H9 (cell line): ENCODE measurements at regions not wholly inside any gene's neighbourhood (a gene's known extent, or its start where the extent isn't known, plus 50 kb on each side); places are given as distances from the start of the nearest gene placed in this dataset.

Experiments used
- DNase-seq: peaks from one replicate; pipeline ENCODE4 v3.0.0-alpha.2; 2017
- H2AFZ ChIP-seq: one replicate; pipeline ENCODE4 v1.6.1; 2013; ENCODE audit warnings: mild to moderate bottlenecking, low read length, control low read depth, moderate library complexity
- H2AK5ac ChIP-seq: 2 replicates; pipeline ENCODE4 v1.6.1; 2013; ENCODE audit warnings: low read length, control low read depth, mixed read lengths; ENCODE audit not compliant: insufficient read length
- H2BK120ac ChIP-seq: one replicate; pipeline ENCODE4 v1.6.1; 2013; ENCODE audit warnings: low read depth, mild to moderate bottlenecking, low read length, control low read depth, inconsistent platforms; ENCODE audit not compliant: poor library complexity, severe bottlenecking
- H2BK12ac ChIP-seq: 2 replicates; pipeline ENCODE4 v1.6.1; 2013; ENCODE audit warnings: low read length, control low read depth, mixed read lengths, low read depth; ENCODE audit not compliant: insufficient read length
- H2BK15ac ChIP-seq: 2 replicates; pipeline ENCODE4 v1.6.1; 2013; ENCODE audit warnings: low read depth, low read length, control low read depth
- H2BK20ac ChIP-seq: one replicate; pipeline ENCODE4 v1.6.1; 2013; ENCODE audit warnings: low read depth, mild to moderate bottlenecking, low read length, control low read depth, inconsistent platforms; ENCODE audit not compliant: poor library complexity, severe bottlenecking
- H2BK5ac ChIP-seq: 2 replicates; pipeline ENCODE4 v1.6.1; 2013; ENCODE audit warnings: low read length, control low read depth, mixed read lengths; ENCODE audit not compliant: insufficient read length
- H3K14ac ChIP-seq: 2 replicates; pipeline ENCODE4 v1.6.1; 2013; ENCODE audit warnings: low read length, control low read depth; ENCODE audit not compliant: insufficient read depth
- H3K18ac ChIP-seq: 2 replicates; pipeline ENCODE4 v1.6.1; 2013; ENCODE audit warnings: low read depth, mild to moderate bottlenecking, mixed read lengths, low read length, control low read depth; ENCODE audit not compliant: insufficient read length
- H3K23ac ChIP-seq: 2 replicates; pipeline ENCODE4 v1.6.1; 2013; ENCODE audit warnings: low read length, control low read depth, mixed read lengths, low read depth; ENCODE audit not compliant: insufficient read length
- H3K23me2 ChIP-seq: 2 replicates; pipeline ENCODE4 v1.6.1; 2013; ENCODE audit warnings: low read depth, mild to moderate bottlenecking, mixed read lengths, low read length, control low read depth; ENCODE audit not compliant: insufficient read length, poor library complexity, severe bottlenecking
- H3K27ac ChIP-seq: 2 replicates; pipeline ENCODE4 v1.5.1; 2013; ENCODE audit warnings: low read length, control low read depth, mixed read lengths, low read depth; ENCODE audit not compliant: insufficient read length
- H3K27me3 ChIP-seq: 2 replicates; pipeline ENCODE4 v1.6.1; 2013; ENCODE audit warnings: low read length, control low read depth, inconsistent platforms; ENCODE audit not compliant: insufficient read depth
- H3K4ac ChIP-seq: 2 replicates; pipeline ENCODE4 v1.6.1; 2013; ENCODE audit warnings: low read depth, mild to moderate bottlenecking, control low read depth, inconsistent platforms, low read length, moderate library complexity
- H3K4me1 ChIP-seq: 2 replicates; pipeline ENCODE4 v1.6.1; 2013; ENCODE audit warnings: low read length, control low read depth, inconsistent platforms; ENCODE audit not compliant: insufficient read depth
- H3K4me2 ChIP-seq: 2 replicates; pipeline ENCODE4 v1.6.1; 2013; ENCODE audit warnings: low read length, control low read depth, mixed read lengths; ENCODE audit not compliant: insufficient read length, insufficient read depth
- H3K56ac ChIP-seq: 2 replicates; pipeline ENCODE4 v1.6.1; 2013; ENCODE audit warnings: low read depth, mild to moderate bottlenecking, mixed read lengths, low read length, control low read depth; ENCODE audit not compliant: insufficient read length
- H3K79me1 ChIP-seq: 2 replicates; pipeline ENCODE4 v1.6.1; 2013; ENCODE audit warnings: low read depth, mild to moderate bottlenecking, moderate library complexity, low read length, control low read depth, inconsistent platforms; ENCODE audit not compliant: insufficient read depth, poor library complexity, severe bottlenecking
- H3K79me2 ChIP-seq: 2 replicates; pipeline ENCODE4 v1.6.1; 2013; ENCODE audit warnings: low read length, control low read depth, inconsistent platforms; ENCODE audit not compliant: insufficient read depth
- H3K9ac ChIP-seq: 2 replicates; pipeline ENCODE4 v1.6.1; 2013; ENCODE audit warnings: low read length, control low read depth, mixed read lengths; ENCODE audit not compliant: insufficient read length; ENCODE audit errors: extremely low read depth
- H3K9me3 ChIP-seq: one replicate; pipeline ENCODE4 v1.6.1; 2013; ENCODE audit warnings: low read depth, low read length, inconsistent platforms; ENCODE audit not compliant: control insufficient read depth
- H3T11ph ChIP-seq: one replicate; pipeline ENCODE4 v1.6.1; 2013; ENCODE audit warnings: mild to moderate bottlenecking, low read length, control low read depth, inconsistent platforms
- H4K20me1 ChIP-seq: one replicate; pipeline ENCODE4 v1.6.1; 2013; ENCODE audit not compliant: control insufficient read depth, insufficient read length, insufficient read depth
- H4K5ac ChIP-seq: 2 replicates; pipeline ENCODE4 v1.6.1; 2013; ENCODE audit warnings: low read depth, mild to moderate bottlenecking, mixed read lengths, low read length, control low read depth; ENCODE audit not compliant: insufficient read length
- H4K8ac ChIP-seq: replicated peaks from 2 replicates; pipeline ENCODE4 v1.6.1; 2013; ENCODE audit warnings: low read length, control low read depth, mixed read lengths, low read depth; ENCODE audit not compliant: insufficient read length
- H4K91ac ChIP-seq: 2 replicates; pipeline ENCODE4 v1.6.1; 2013; ENCODE audit warnings: low read depth, mild to moderate bottlenecking, moderate library complexity, mixed read lengths, low read length, control low read depth; ENCODE audit not compliant: insufficient read length
- H3K27ac Mint-ChIP-seq, 3 experiments: 2 replicates in 2 of 3; 3 replicates in 1 of 3; pipeline ENCODE4 v1.8.0; 2020 to 2021; ENCODE audit warnings: mixed read lengths in 3 of 3, mild to moderate bottlenecking in 1 of 3, moderate library complexity in 1 of 3
- H3K27me3 Mint-ChIP-seq: 2 replicates; pipeline ENCODE4 v1.8.0; 2021; ENCODE audit warnings: low read depth, mild to moderate bottlenecking, moderate library complexity, mixed read lengths
- H3K36me3 Mint-ChIP-seq, 3 experiments: 2 replicates in 2 of 3; 3 replicates in 1 of 3; pipeline ENCODE4 v1.8.0; 2020 to 2021; ENCODE audit warnings: low read depth in 3 of 3, mixed read lengths in 3 of 3; ENCODE audit not compliant: insufficient read depth in 1 of 3
- H3K4me1 Mint-ChIP-seq, 2 experiments: 2 replicates each; pipeline ENCODE4 v1.8.0; 2020; ENCODE audit warnings: mixed read lengths in 2 of 2
- H3K4me3 Mint-ChIP-seq, 2 experiments: 2 replicates in 1 of 2; 3 replicates in 1 of 2; pipeline ENCODE4 v1.8.0; 2020 to 2021; ENCODE audit warnings: mild to moderate bottlenecking in 2 of 2, mixed read lengths in 2 of 2, moderate library complexity in 1 of 2
- H3K9me3 Mint-ChIP-seq, 2 experiments: 2 replicates in 1 of 2; 3 replicates in 1 of 2; pipeline ENCODE4 v1.8.0; 2020; ENCODE audit warnings: mild to moderate bottlenecking in 2 of 2, mixed read lengths in 2 of 2, moderate library complexity in 1 of 2
- TF ChIP-seq, protein P1 (sequence below): fragments of 200-600 bp; sonication (generic); conservative IDR thresholded peaks from 3 replicates; pipeline ENCODE4 v1.8.0; 2021; ENCODE audit warnings: antibody characterized with exemption, mild to moderate bottlenecking

GRCh38 chr20:40757087-40757486 lies 68.1 kb upstream of the MAFB start:
- Histone ChIP-seq H3K27me3 (no peaks in the 10 kb centered on the region), H3K9me3 (no peaks in the 10 kb centered on the region), H2BK20ac (no peak overlapping the region), H3K14ac (no peak overlapping the region), H3T11ph (no peak overlapping the region), H4K5ac (no peak overlapping the region), H3K79me2 (no peaks in the 10 kb centered on the region), H3K9ac (no peak overlapping the region), H2BK5ac (no peak overlapping the region), H3K4me2 (no peak overlapping the region), H4K91ac (no peak overlapping the region), H2BK15ac (no peak overlapping the region), H2AK5ac (no peak overlapping the region), H4K8ac (no peak overlapping the region), H3K23ac (no peak overlapping the region), H3K23me2 (no peaks in the 10 kb centered on the region), H3K18ac (no peak overlapping the region), H3K79me1 (no peaks in the 10 kb centered on the region), H2AFZ (no peak overlapping the region), H4K20me1 (no peaks in the 10 kb centered on the region), H3K4ac (no peak overlapping the region), H3K4me1 (peaks cover 4% of the 10 kb centered on the region), H2BK120ac (no peak overlapping the region), H3K27ac (no peak overlapping the region), H2BK12ac (no peak overlapping the region), H3K56ac (no peak overlapping the region)
- TF ChIP-seq, protein P1, sequence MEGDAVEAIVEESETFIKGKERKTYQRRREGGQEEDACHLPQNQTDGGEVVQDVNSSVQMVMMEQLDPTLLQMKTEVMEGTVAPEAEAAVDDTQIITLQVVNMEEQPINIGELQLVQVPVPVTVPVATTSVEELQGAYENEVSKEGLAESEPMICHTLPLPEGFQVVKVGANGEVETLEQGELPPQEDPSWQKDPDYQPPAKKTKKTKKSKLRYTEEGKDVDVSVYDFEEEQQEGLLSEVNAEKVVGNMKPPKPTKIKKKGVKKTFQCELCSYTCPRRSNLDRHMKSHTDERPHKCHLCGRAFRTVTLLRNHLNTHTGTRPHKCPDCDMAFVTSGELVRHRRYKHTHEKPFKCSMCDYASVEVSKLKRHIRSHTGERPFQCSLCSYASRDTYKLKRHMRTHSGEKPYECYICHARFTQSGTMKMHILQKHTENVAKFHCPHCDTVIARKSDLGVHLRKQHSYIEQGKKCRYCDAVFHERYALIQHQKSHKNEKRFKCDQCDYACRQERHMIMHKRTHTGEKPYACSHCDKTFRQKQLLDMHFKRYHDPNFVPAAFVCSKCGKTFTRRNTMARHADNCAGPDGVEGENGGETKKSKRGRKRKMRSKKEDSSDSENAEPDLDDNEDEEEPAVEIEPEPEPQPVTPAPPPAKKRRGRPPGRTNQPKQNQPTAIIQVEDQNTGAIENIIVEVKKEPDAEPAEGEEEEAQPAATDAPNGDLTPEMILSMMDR = no peak
- Mint-ChIP-seq H3K9me3 (no peaks in the 10 kb centered on the region), H3K27ac (no peak overlapping the region), H3K27me3 (peaks cover under 1% of the 10 kb centered on the region; the same call in 1 of the 2 replicates), H3K4me1 (peaks cover 10 to 12% of the 10 kb centered on the region in 2 experiments), H3K4me3 (no peak overlapping the region), H3K36me3 (no peaks in the 10 kb centered on the region)
- no peak for DNase-seq
